Fibroblast of skin of scalp (primary cell): ENCODE measurements at regions not wholly inside any gene's neighbourhood (a gene's known extent, or its start where the extent isn't known, plus 50 kb on each side); places are given as distances from the start of the nearest gene placed in this dataset.
A peak's percentile ranks its signal among the peaks of the same experiment; 100 is the strongest.
"Not testable (repeated sequence)": the region's sequence is repeated elsewhere in the genome, so short reads cannot be mapped to it uniquely, and the experiment has no call there.

Source experiments
- DNase-seq: peaks from one replicate; pipeline ENCODE4 v3.0.0-alpha.2; 2013

- DNase-seq: no peak
Observed at GRCh38 chr1:181204530-181204929, 116.0 kb downstream of the IER5 start.

- DNase-seq: no peak
Observed at GRCh38 chr1:181205901-181206300, 117.4 kb downstream of the IER5 start.

GRCh38 chr1:181206513-181206912 lies 118.0 kb downstream of the IER5 start:
- no peak for DNase-seq

- DNase-seq: no peak
Observed at GRCh38 chr1:181206979-181207790, 118.7 kb downstream of the IER5 start.

- peak; percentile 4 for DNase-seq
Observed at GRCh38 chr1:181208083-181208482, 119.6 kb downstream of the IER5 start.

GRCh38 chr1:181208967-181209366 lies 120.5 kb downstream of the IER5 start:
- DNase-seq: no peak

GRCh38 chr1:181213056-181213455 lies 124.6 kb downstream of the IER5 start:
- DNase-seq: no peak

GRCh38 chr1:181216591-181216994 lies 128.1 kb downstream of the IER5 start:
- no peak for DNase-seq

GRCh38 chr1:181219938-181220337 lies 131.4 kb downstream of the IER5 start:
- DNase-seq: no peak

GRCh38 chr1:181221078-181221477 lies 132.6 kb downstream of the IER5 start:
- DNase-seq: no peak

GRCh38 chr1:181222972-181223505 lies 134.5 kb downstream of the IER5 start:
- no peak for DNase-seq

GRCh38 chr1:181226728-181227127 lies 138.2 kb downstream of the IER5 start:
- DNase-seq: not testable (repeated sequence)

- DNase-seq: no peak
Observed at GRCh38 chr1:181239086-181239485, 150.6 kb downstream of the IER5 start.

- DNase-seq: not testable (repeated sequence)
Observed at GRCh38 chr1:181246320-181246719, 157.8 kb downstream of the IER5 start.

GRCh38 chr1:181248361-181248760 lies 159.9 kb downstream of the IER5 start:
- DNase-seq: not testable (repeated sequence)

- no peak for DNase-seq
Observed at GRCh38 chr1:181249186-181249585, 160.7 kb downstream of the IER5 start.

GRCh38 chr1:181250038-181250437 lies 161.5 kb downstream of the IER5 start:
- no peak for DNase-seq

- peak; percentile 46 for DNase-seq
Observed at GRCh38 chr1:181251001-181251712, 162.7 kb downstream of the IER5 start.

GRCh38 chr1:181251713-181252075 lies 163.2 kb downstream of the IER5 start:
- no peak for DNase-seq

GRCh38 chr1:181253601-181254000 lies 165.1 kb downstream of the IER5 start:
- not testable (repeated sequence) for DNase-seq

- DNase-seq: peak; percentile 95
Observed at GRCh38 chr1:181255270-181255929, 166.9 kb downstream of the IER5 start.

GRCh38 chr1:181257117-181257516 lies 168.6 kb downstream of the IER5 start:
- DNase-seq: no peak
